HepG2 (cell line): ENCODE measurements at regions not wholly inside any gene's neighbourhood (a gene's known extent, or its start where the extent isn't known, plus 50 kb on each side); places are given as distances from the start of the nearest gene placed in this dataset.

ENCODE experiments used
- ATAC-seq: fragments of 200-7000 bp; cut with Tn5 transposase; 3 replicates; pipeline ENCODE4 v1.9.1; 2020; ENCODE audit warnings: mild to moderate bottlenecking, moderate library complexity
- BruUV-seq: library from RNA; stranded (reverse); fragments of 400-500 nt; replicated peaks from 2 replicates; lab custom pipeline; 2021; lab: Mats Ljungman, UMichigan
- CTCF ChIA-PET: fragments of 300-600 bp; formaldehyde crosslinking; extraction: SDS; loops from one replicate; lab custom pipeline; 2021; ENCODE audit warnings: low total read pairs, inconsistent platforms, low intra/inter-chr PET ratio; lab: Yijun Ruan, JAX
- POLR2A ChIA-PET: fragments of 350-600 bp; sonication (Branson Sonifier 250); formaldehyde crosslinking; loops from one replicate; lab custom pipeline; 2020; ENCODE audit warnings: antibody characterized with exemption, inconsistent platforms; lab: Yijun Ruan, JAX
- DNase-seq: peaks from one replicate; pipeline ENCODE4 v3.0.0-alpha.2; 2015; ENCODE audit warnings: low spot score
- FAIRE-seq: peaks from 3 replicates; lab custom pipeline; 2011; peaks lifted over from hg19 to GRCh38; lab: Jason Lieb, UNC
- H2AFZ ChIP-seq: one replicate; pipeline ENCODE4 v1.6.1; 2011; ENCODE audit warnings: low read length, inconsistent platforms
- H3K27ac ChIP-seq: fragments of 300-600 bp; 3 replicates; pipeline ENCODE4 v1.8.0; 2011; ENCODE audit warnings: mixed run types, mild to moderate bottlenecking, mixed read lengths, low read length, inconsistent platforms; ENCODE audit not compliant: insufficient read depth; ENCODE audit errors: extremely low read length
- H3K27me3 ChIP-seq, 2 experiments: fragments of 200-600 bp in 1 of 2; 2 replicates in 1 of 2; 3 replicates in 1 of 2; pipeline versions ENCODE4 v1.6.0 to v1.8.0; 2011; ENCODE audit warnings: low read length in 2 of 2, mild to moderate bottlenecking in 2 of 2, moderate library complexity in 2 of 2, inconsistent platforms in 1 of 2; ENCODE audit not compliant: insufficient read depth in 2 of 2, control insufficient read depth in 1 of 2
- H3K36me3 ChIP-seq, 2 experiments: fragments of 200-600 bp in 1 of 2; replicated peaks in 1 of 2; 2 replicates in 1 of 2; 3 replicates in 1 of 2; pipeline versions ENCODE4 v1.5.1 to v1.8.0; 2011; ENCODE audit warnings: low read length in 2 of 2, inconsistent platforms in 1 of 2; ENCODE audit not compliant: insufficient read depth in 2 of 2, control insufficient read depth in 1 of 2
- H3K4me1 ChIP-seq: 2 replicates; pipeline ENCODE4 v1.5.1; 2012; ENCODE audit warnings: low read length, inconsistent platforms; ENCODE audit not compliant: insufficient read depth
- H3K4me2 ChIP-seq: 2 replicates; pipeline ENCODE4 v1.6.0; 2011; ENCODE audit warnings: low read depth, low read length, inconsistent platforms
- H3K4me3 ChIP-seq, 3 experiments: fragments of 200-600 bp in 1 of 3; sonication (generic), shearing (Covaris generic) in 1 of 3; replicated peaks in 1 of 3; 2 replicates each; pipeline ENCODE4 v1.5.1; 2011 to 2016; ENCODE audit warnings: low read length in 3 of 3, inconsistent platforms in 2 of 3, low read depth in 2 of 3, mild to moderate bottlenecking in 2 of 3, control low read depth in 1 of 3, mixed read lengths in 1 of 3; ENCODE audit not compliant: insufficient read depth in 1 of 3
- H3K79me2 ChIP-seq: one replicate; pipeline ENCODE4 v1.6.1; 2011; ENCODE audit warnings: low read length, inconsistent platforms; ENCODE audit not compliant: insufficient read depth
- H3K9ac ChIP-seq: 2 replicates; pipeline ENCODE4 v1.6.0; 2011; ENCODE audit warnings: mild to moderate bottlenecking, low read depth, low read length, inconsistent platforms; ENCODE audit not compliant: insufficient read depth
- H3K9me3 ChIP-seq: 2 replicates; pipeline ENCODE4 v1.5.1; 2012; ENCODE audit warnings: mild to moderate bottlenecking, low read length
- H4K20me1 ChIP-seq: 2 replicates; pipeline ENCODE4 v1.6.0; 2011; ENCODE audit warnings: inconsistent platforms, mild to moderate bottlenecking, low read length, moderate library complexity; ENCODE audit not compliant: insufficient read depth
- E2F5 ChIP-seq: sonication (generic); formaldehyde crosslinking; conservative IDR thresholded peaks from 2 replicates; pipeline ENCODE4 v1.4.0; 2020; ENCODE audit warnings: missing genetic modification reagents
- ELK4 ChIP-seq: sonication (generic); formaldehyde crosslinking; IDR thresholded peaks from 2 replicates; pipeline ENCODE4 v1.9.0; 2021; ENCODE audit warnings: missing genetic modification reagents, borderline replicate concordance
- HNF1B ChIP-seq: sonication (generic); formaldehyde crosslinking; IDR thresholded peaks from 2 replicates; pipeline ENCODE4 v1.5.1; 2020; ENCODE audit warnings: mild to moderate bottlenecking, moderate library complexity, missing genetic modification reagents
- MXD3 ChIP-seq: IDR thresholded peaks from 2 replicates; pipeline ENCODE4 v1.6.1; 2016; ENCODE audit warnings: mild to moderate bottlenecking, missing biosample characterization, missing genetic modification reagents
- PCBP1 ChIP-seq: fragments of 200-400 bp; formaldehyde crosslinking; IDR thresholded peaks from 2 replicates; pipeline ENCODE4 v1.6.1; 2017; ENCODE audit warnings: mild to moderate bottlenecking, low read depth, low read length, borderline replicate concordance
- PHF20 ChIP-seq: sonication (generic); formaldehyde crosslinking; IDR thresholded peaks from 2 replicates; pipeline ENCODE4 v1.5.0; 2020; ENCODE audit warnings: mild to moderate bottlenecking, missing genetic modification reagents
- RARA ChIP-seq: IDR thresholded peaks from 2 replicates; pipeline ENCODE4 v1.6.1; 2016; ENCODE audit warnings: missing genetic modification reagents, missing compliant biosample characterization
- SIX4 ChIP-seq: sonication (generic); formaldehyde crosslinking; IDR thresholded peaks from 2 replicates; pipeline ENCODE4 v1.4.0; 2020; ENCODE audit warnings: missing genetic modification reagents
- TAF15 ChIP-seq: fragments of 200-400 bp; formaldehyde crosslinking; IDR thresholded peaks from one replicate; pipeline ENCODE4 v1.6.1; 2018; ENCODE audit warnings: mild to moderate bottlenecking, low read depth, low read length; ENCODE audit not compliant: poor library complexity, severe bottlenecking
- TRAFD1 ChIP-seq: sonication (generic); formaldehyde crosslinking; IDR thresholded peaks from 2 replicates; pipeline ENCODE4 v1.5.1; 2020; ENCODE audit warnings: missing genetic modification reagents, mild to moderate bottlenecking, borderline replicate concordance
- ZNF660 ChIP-seq: sonication (generic); formaldehyde crosslinking; IDR thresholded peaks from 2 replicates; pipeline ENCODE4 v1.5.1; 2020; ENCODE audit warnings: mild to moderate bottlenecking, low read depth, missing genetic modification reagents, borderline replicate concordance
- ZNF773 ChIP-seq: sonication (generic); formaldehyde crosslinking; IDR thresholded peaks from 2 replicates; pipeline ENCODE4 v1.4.0; 2020; ENCODE audit warnings: missing genetic modification reagents, borderline replicate concordance
- ZNF83 ChIP-seq: sonication (generic); formaldehyde crosslinking; IDR thresholded peaks from 2 replicates; pipeline ENCODE4 v1.4.0; 2020; ENCODE audit warnings: missing genetic modification reagents, mild to moderate bottlenecking, borderline replicate concordance
- WGBS: methylation state at CpG from one replicate; pipeline ENCODE4 v1.1.6; 2017; ENCODE audit warnings: low lambda C conversion rate; 5-methylcytosine and 5-hydroxymethylcytosine counted together
- in situ Hi-C: cut with HindIII; loops from 2 replicates; pipeline ENCODE4 v1.10.0; 2017; ENCODE audit warnings: low pct_unique_long_range_greater_than_20kb; ENCODE audit not compliant: extremely low pct_ligation_motif_present
- intact Hi-C: fragments of 100-400 bp; cut with micrococcal nuclease; formaldehyde crosslinking; loops from one replicate; pipeline ENCODE4 v1.10.0; 2022; ENCODE audit not compliant: unreplicated experiment

GRCh38 chr3:28743271-28743670 is 394.6 kb upstream of the AZI2 start:
- TF ChIP-seq ZNF660 (CRISPR knock-in tag) (no peak), ELK4 (CRISPR knock-in tag) (no peak)
- TF ChIP-seq, all 625 proteins: peak for 0
- no peak for FAIRE-seq
- ChIA-PET CTCF (no interaction called here), POLR2A (no interaction called here)
- H3K4me3 ChIP-seq, result no peak overlapping the region
- H4K20me1 ChIP-seq, result no peaks in the 10 kb centered on the region
- DNase-seq, result no peak
- 87% methylated on average over 2 of the region's 2 CpGs for whole genome bisulfite sequencing
- no peaks in the 10 kb centered on the region for H3K27me3 ChIP-seq
- intact Hi-C loops (no loop called here), in situ Hi-C loops (no loop called here)
- no peak overlapping the region for H3K4me2 ChIP-seq
- BruUV-seq, result no TSS peak
- no peak overlapping the region for H3K27ac ChIP-seq
- no peak overlapping the region for H2AFZ ChIP-seq
- ATAC-seq, result no peak
- no peaks in the 10 kb centered on the region for H3K79me2 ChIP-seq
- no peaks in the 10 kb centered on the region for H3K36me3 ChIP-seq
- peaks cover 6% of the 10 kb centered on the region; the same call in 1 of the 2 replicates for H3K9me3 ChIP-seq
- no peak overlapping the region for H3K9ac ChIP-seq
- no peaks in the 10 kb centered on the region for H3K4me1 ChIP-seq

GRCh38 chr3:28743831-28744230 is 395.2 kb upstream of the AZI2 start:
- FAIRE-seq, result no peak
- no peak overlapping the region for H3K4me2 ChIP-seq
- H3K9me3 ChIP-seq, result peaks cover 6% of the 10 kb centered on the region; the same call in 1 of the 2 replicates
- no peak for DNase-seq
- intact Hi-C loops, result no loop called here
- H3K4me1 ChIP-seq, result no peaks in the 10 kb centered on the region
- H3K27ac ChIP-seq, result no peak overlapping the region
- H3K36me3 ChIP-seq, result no peaks in the 10 kb centered on the region
- ChIA-PET CTCF (no interaction called here), POLR2A (no interaction called here)
- 2% methylated on average over 4 of the region's 4 CpGs for WGBS
- BruUV-seq, result no TSS peak
- no peak overlapping the region for H2AFZ ChIP-seq
- no peak overlapping the region for H3K9ac ChIP-seq
- no peak for ATAC-seq
- no peak overlapping the region for H3K4me3 ChIP-seq
- no peaks in the 10 kb centered on the region for H4K20me1 ChIP-seq
- H3K27me3 ChIP-seq, result no peaks in the 10 kb centered on the region
- in situ Hi-C loops, result no loop called here
- TF ChIP-seq RARA (CRISPR knock-in tag) (no peak), PHF20 (CRISPR knock-in tag) (no peak), SIX4 (CRISPR knock-in tag) (no peak), ZNF773 (no peak), MXD3 (CRISPR knock-in tag) (no peak), ZNF83 (no peak), PCBP1 (no peak), TRAFD1 (CRISPR knock-in tag) (no peak), TAF15 (no peak), E2F5 (no peak), HNF1B (CRISPR knock-in tag) (no peak)
- no peaks in the 10 kb centered on the region for H3K79me2 ChIP-seq
